Neural progenitor cell (in vitro differentiated cells): ENCODE measurements at regions not wholly inside any gene's neighbourhood (a gene's known extent, or its start where the extent isn't known, plus 50 kb on each side); places are given as distances from the start of the nearest gene placed in this dataset.

ENCODE experiments used
- DNase-seq: peaks from one replicate; pipeline ENCODE4 v3.0.0-alpha.2; 2016; ENCODE audit warnings: low spot score
- H2AFZ ChIP-seq: fragments of 200-600 bp; sonication (generic); replicated peaks from 2 replicates; pipeline ENCODE4 v1.6.1; 2016; ENCODE audit warnings: antibody characterized with exemption
- H3F3A ChIP-seq: fragments of 200-600 bp; sonication (generic); 2 replicates; pipeline ENCODE4 v1.6.1; 2016; ENCODE audit warnings: antibody characterized with exemption, low read depth
- H3K27ac ChIP-seq: fragments of 200-600 bp; sonication (generic); 2 replicates; pipeline ENCODE4 v1.5.1; 2016; ENCODE audit warnings: mild to moderate bottlenecking
- H3K27me3 ChIP-seq: fragments of 200-600 bp; sonication (generic); 2 replicates; pipeline ENCODE4 v1.6.1; 2016; ENCODE audit warnings: mild to moderate bottlenecking, moderate library complexity
- H3K36me3 ChIP-seq: fragments of 200-600 bp; sonication (generic); 2 replicates; pipeline ENCODE4 v1.5.1; 2016
- H3K4me1 ChIP-seq: fragments of 200-600 bp; sonication (generic); 2 replicates; pipeline ENCODE4 v1.6.1; 2016; ENCODE audit warnings: mixed run types
- H3K4me2 ChIP-seq: fragments of 200-600 bp; sonication (generic); 2 replicates; pipeline ENCODE4 v1.6.1; 2016
- H3K4me3 ChIP-seq: fragments of 200-600 bp; sonication (generic); 2 replicates; pipeline ENCODE4 v1.5.1; 2016
- H3K79me2 ChIP-seq: fragments of 200-600 bp; sonication (generic); 2 replicates; pipeline ENCODE4 v1.6.1; 2016; ENCODE audit warnings: low read depth
- H3K9ac ChIP-seq: fragments of 200-600 bp; sonication (generic); 2 replicates; pipeline ENCODE4 v1.6.1; 2016
- H3K9me3 ChIP-seq: fragments of 200-600 bp; sonication (generic); 2 replicates; pipeline ENCODE4 v1.5.1; 2016; ENCODE audit warnings: low read depth
- H4K20me1 ChIP-seq: fragments of 200-600 bp; sonication (generic); 2 replicates; pipeline ENCODE4 v1.6.1; 2016; ENCODE audit warnings: low read depth
- H3K27ac Mint-ChIP-seq: 3 replicates; pipeline ENCODE4 v1.8.0; 2021; ENCODE audit warnings: mixed read lengths
- H3K27me3 Mint-ChIP-seq: 2 replicates; pipeline ENCODE4 v1.8.0; 2022; ENCODE audit warnings: low read depth, mild to moderate bottlenecking, inconsistent platforms, moderate library complexity, mixed read lengths; ENCODE audit not compliant: insufficient read depth
- H3K36me3 Mint-ChIP-seq: 3 replicates; pipeline ENCODE4 v1.8.0; 2021; ENCODE audit warnings: mixed read lengths
- H3K4me1 Mint-ChIP-seq: 3 replicates; pipeline ENCODE4 v1.8.0; 2021; ENCODE audit warnings: mixed read lengths
- H3K4me3 Mint-ChIP-seq: 3 replicates; pipeline ENCODE4 v1.8.0; 2021; ENCODE audit warnings: mild to moderate bottlenecking, moderate library complexity, mixed read lengths
- H3K9me3 Mint-ChIP-seq: 3 replicates; pipeline ENCODE4 v1.8.0; 2020; ENCODE audit warnings: mixed read lengths
- CTCF ChIP-seq: fragments of 200-600 bp; sonication (generic); IDR thresholded peaks from 2 replicates; pipeline ENCODE4 v1.5.1; 2017; ENCODE audit warnings: antibody characterized with exemption, mild to moderate bottlenecking
- EZH2 ChIP-seq: fragments of 200-600 bp; sonication (generic); IDR thresholded peaks from 2 replicates; pipeline ENCODE4 v1.6.1; 2017; ENCODE audit warnings: antibody characterized with exemption, mild to moderate bottlenecking, moderate library complexity
- EZH2phosphoT487 ChIP-seq: fragments of 200-600 bp; sonication (generic); IDR thresholded peaks from 2 replicates; pipeline ENCODE4 v1.6.1; 2017; ENCODE audit warnings: antibody characterized with exemption

GRCh38 chr6:168373389-168373788, 53.8 kb upstream of the DACT2 start:
- Histone ChIP-seq H4K20me1 (no peaks in the 10 kb centered on the region), H3F3A (no peaks in the 10 kb centered on the region), H3K36me3 (no peaks in the 10 kb centered on the region), H3K27ac (no peak overlapping the region), H3K9me3 (no peaks in the 10 kb centered on the region), H3K4me1 (no peaks in the 10 kb centered on the region), H3K79me2 (no peaks in the 10 kb centered on the region), H3K27me3 (no peaks in the 10 kb centered on the region), H3K4me2 (no peak overlapping the region), H3K4me3 (no peak overlapping the region), H2AFZ (no peak overlapping the region), H3K9ac (no peak overlapping the region)
- H3K4me3 Mint-ChIP-seq, result no peak overlapping the region
- no peaks in the 10 kb centered on the region for H3K36me3 Mint-ChIP-seq
- no peak overlapping the region for H3K27ac Mint-ChIP-seq
- peaks cover 3% of the 10 kb centered on the region for H3K9me3 Mint-ChIP-seq
- DNase-seq, result no peak
- no peak for TF ChIP-seq EZH2
- no peak for TF ChIP-seq EZH2phosphoT487
- no peak for TF ChIP-seq CTCF
- H3K4me1 Mint-ChIP-seq, result peaks cover 7% of the 10 kb centered on the region
- peaks cover 14% of the 10 kb centered on the region for H3K27me3 Mint-ChIP-seq

DNA sequence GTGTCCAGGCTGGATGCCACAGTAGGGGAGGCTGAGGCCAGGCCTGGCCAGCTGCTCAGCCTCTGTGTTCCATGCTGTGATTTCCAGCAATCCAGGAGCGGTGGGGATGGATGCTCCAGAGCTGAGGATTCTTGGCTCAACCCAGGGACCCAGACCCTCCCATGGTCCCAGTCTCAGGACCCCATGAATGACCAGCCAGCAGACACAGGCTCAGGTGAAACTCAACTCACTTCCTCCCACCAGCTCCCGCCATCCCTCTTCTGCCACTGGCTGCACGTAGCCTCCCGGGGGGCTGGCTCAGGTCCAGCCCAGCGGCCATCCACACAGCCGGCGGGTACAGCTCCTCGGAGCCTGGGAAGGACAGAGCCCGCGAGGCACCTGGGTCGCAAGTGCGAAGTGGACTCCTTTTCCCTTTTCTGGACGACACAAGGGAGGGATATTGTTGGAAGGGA, 54.5 kb upstream of the DACT2 start:
- H3K36me3 Mint-ChIP-seq, result no peaks in the 10 kb centered on the region
- H3K4me1 Mint-ChIP-seq, result peaks cover 5% of the 10 kb centered on the region
- DNase-seq, result no peak
- Histone ChIP-seq H3K79me2 (no peaks in the 10 kb centered on the region), H4K20me1 (no peaks in the 10 kb centered on the region), H3K27ac (no peak overlapping the region), H3K4me3 (no peak overlapping the region), H3K36me3 (no peaks in the 10 kb centered on the region), H3K9me3 (no peaks in the 10 kb centered on the region), H3K27me3 (no peaks in the 10 kb centered on the region), H3K4me2 (no peak overlapping the region), H2AFZ (no peak overlapping the region), H3F3A (no peaks in the 10 kb centered on the region), H3K9ac (no peak overlapping the region), H3K4me1 (no peaks in the 10 kb centered on the region)
- H3K27ac Mint-ChIP-seq, result no peak overlapping the region
- peaks cover 8% of the 10 kb centered on the region for H3K27me3 Mint-ChIP-seq
- H3K4me3 Mint-ChIP-seq, result no peak overlapping the region
- TF ChIP-seq EZH2 (no peak), EZH2phosphoT487 (no peak), CTCF (no peak)
- peaks cover 8% of the 10 kb centered on the region for H3K9me3 Mint-ChIP-seq

DNA sequence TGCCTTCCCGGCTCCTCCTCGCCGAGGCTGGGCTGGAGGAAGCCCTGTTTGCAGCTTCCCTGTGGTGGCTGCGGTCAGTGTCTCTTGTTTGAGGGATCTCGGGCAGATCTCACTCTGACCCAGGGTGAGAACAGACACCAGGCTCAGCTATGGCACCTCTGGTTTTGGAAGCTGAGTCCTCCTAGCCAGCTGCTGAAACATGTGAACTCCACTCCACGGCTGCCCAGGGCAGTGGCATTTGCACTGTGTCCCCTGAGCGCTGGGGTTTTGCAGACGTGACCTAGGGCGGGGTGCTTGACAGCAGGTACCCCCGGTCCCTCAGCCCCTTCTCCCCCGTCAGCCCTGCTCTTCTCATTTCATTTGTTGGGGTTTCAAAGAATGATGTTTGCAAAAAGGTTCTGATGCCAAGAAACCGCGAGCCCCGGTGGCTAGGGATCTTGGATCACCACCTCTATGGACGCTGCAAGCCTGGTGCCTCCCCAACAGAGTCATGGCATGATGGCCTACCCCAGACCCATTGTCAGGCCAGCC, 55.0 kb upstream of the DACT2 start:
- no peaks in the 10 kb centered on the region for H3K9me3 ChIP-seq
- no peaks in the 10 kb centered on the region for H4K20me1 ChIP-seq
- H3K27me3 ChIP-seq, result no peaks in the 10 kb centered on the region
- no peaks in the 10 kb centered on the region for H3K79me2 ChIP-seq
- no peak overlapping the region for H3K4me3 ChIP-seq
- no peak overlapping the region for H2AFZ ChIP-seq
- H3K27ac ChIP-seq, result no peak overlapping the region
- H3K9ac ChIP-seq, result no peak overlapping the region
- Mint-ChIP-seq H3K36me3 (no peaks in the 10 kb centered on the region), H3K4me3 (no peak overlapping the region), H3K27ac (no peak overlapping the region), H3K9me3 (peaks cover 8% of the 10 kb centered on the region), H3K27me3 (peaks cover 7% of the 10 kb centered on the region), H3K4me1 (peaks cover 5% of the 10 kb centered on the region)
- H3K36me3 ChIP-seq, result no peaks in the 10 kb centered on the region
- TF ChIP-seq CTCF, result no peak
- no peak for TF ChIP-seq EZH2
- TF ChIP-seq EZH2phosphoT487, result no peak
- H3K4me2 ChIP-seq, result no peak overlapping the region
- no peaks in the 10 kb centered on the region for H3K4me1 ChIP-seq
- DNase-seq, result no peak
- H3F3A ChIP-seq, result no peaks in the 10 kb centered on the region
